ENCODE measurements at regions not wholly inside any gene's neighbourhood (a gene's known extent, or its start where the extent isn't known, plus 50 kb on each side); places are given as distances from the start of the nearest gene placed in this dataset.

DNA sequence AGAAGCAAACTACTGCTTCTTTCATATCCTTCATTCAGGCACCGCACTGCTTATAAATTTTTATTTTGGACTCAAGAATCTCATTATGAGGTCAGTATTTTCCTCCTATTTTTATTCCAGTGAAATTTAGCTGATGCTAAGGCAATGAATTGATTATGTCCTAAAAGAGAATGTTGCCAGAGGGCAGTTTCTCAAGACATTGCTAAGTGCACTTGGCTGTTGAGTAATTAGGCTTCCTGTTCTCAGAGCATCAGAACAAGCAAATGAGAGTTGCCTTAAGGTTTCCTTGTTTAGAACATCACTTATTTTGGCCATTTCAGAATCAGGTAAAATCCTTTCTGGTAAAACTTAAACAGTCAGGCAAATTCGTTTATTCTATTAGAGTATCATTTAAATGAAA, 548.6 kb upstream of the ZEB2 start:
- H3K4me1 Mint-ChIP-seq = no peaks in the 10 kb centered on the region
- H3K9me3 ChIP-seq (ENCODE audit: control insufficient read depth, low read length, poor library complexity, severe bottlenecking) = no peaks in the 10 kb centered on the region
- ATAC-seq = no peak
- H3K36me3 Mint-ChIP-seq (ENCODE audit: low read depth) = no peaks in the 10 kb centered on the region
- no peak overlapping the region for H3K27ac Mint-ChIP-seq
- no peaks in the 10 kb centered on the region for H3K27me3 Mint-ChIP-seq
- DNase-seq = no peak
- no peak overlapping the region for H3K4me3 Mint-ChIP-seq

DNA sequence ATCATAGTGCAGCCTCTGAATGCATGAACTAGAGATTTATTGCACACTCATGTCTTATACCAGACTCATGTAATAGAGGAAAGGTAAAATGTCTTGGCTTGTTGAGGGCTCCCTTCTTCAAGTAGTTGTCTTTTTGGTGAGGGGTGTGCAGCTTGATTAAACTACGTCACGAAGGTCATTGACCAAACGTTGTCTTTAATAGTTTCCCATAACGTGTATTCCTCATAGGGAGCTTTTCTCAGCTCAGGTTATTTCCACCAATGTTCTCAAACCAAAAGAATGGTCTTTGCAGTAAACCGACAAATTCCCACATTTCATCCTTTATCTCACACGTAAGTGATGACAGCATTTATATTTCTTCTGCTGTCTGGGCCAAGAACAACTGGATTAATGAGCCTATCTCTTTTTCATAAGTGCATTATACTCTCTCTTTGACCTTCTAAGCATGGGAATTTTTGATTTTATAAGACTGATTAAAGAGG, 547.7 kb upstream of the ZEB2 start:
- no peak overlapping the region for H3K4me3 Mint-ChIP-seq
- no peak for ATAC-seq
- H3K36me3 Mint-ChIP-seq (ENCODE audit: low read depth) = no peaks in the 10 kb centered on the region
- no peak overlapping the region for H3K27ac Mint-ChIP-seq
- H3K27me3 Mint-ChIP-seq = no peaks in the 10 kb centered on the region
- no peaks in the 10 kb centered on the region for H3K9me3 ChIP-seq (ENCODE audit: control insufficient read depth, low read length, poor library complexity, severe bottlenecking)
- DNase-seq = no peak
- H3K4me1 Mint-ChIP-seq = no peaks in the 10 kb centered on the region

DNA sequence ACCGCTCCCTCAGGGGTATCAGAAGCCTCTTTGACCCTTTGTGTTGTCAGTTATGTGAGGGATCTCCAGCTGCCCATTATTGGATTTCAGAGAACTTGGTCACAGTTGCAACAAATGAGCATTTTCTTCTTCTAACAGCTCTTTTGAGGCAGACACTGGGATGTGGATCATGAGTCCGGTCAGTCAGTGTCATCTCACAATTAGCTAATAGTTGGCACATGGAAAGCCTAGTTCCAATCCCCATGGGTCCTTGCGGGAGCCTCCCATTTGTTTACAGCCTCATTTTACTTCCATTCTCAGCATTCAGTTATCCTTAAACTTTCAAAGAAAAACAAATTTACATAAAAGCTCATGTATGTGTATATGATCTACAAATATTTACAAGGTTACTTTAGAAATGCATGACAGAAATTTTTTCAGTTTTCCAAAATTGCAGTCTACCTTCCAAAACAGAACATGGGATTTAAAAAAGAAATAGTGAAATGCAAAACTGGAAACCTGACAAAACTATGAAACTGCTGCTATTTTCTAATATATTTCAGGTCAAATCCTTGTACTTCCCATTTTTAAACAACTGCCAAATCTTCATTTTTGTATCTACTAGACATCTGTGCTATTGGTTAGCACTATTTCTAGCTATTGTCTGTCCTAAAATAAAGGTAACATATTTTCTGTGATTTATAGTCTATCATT, 547.1 kb upstream of the ZEB2 start:
- H3K9me3 ChIP-seq (ENCODE audit: control insufficient read depth, low read length, poor library complexity, severe bottlenecking) = no peaks in the 10 kb centered on the region
- DNase-seq = no peak
- Mint-ChIP-seq H3K27ac (no peak overlapping the region), H3K27me3 (no peaks in the 10 kb centered on the region), H3K4me1 (no peaks in the 10 kb centered on the region), H3K36me3 (ENCODE audit: low read depth) (no peaks in the 10 kb centered on the region), H3K4me3 (no peak overlapping the region)
- ATAC-seq = no peak

DNA sequence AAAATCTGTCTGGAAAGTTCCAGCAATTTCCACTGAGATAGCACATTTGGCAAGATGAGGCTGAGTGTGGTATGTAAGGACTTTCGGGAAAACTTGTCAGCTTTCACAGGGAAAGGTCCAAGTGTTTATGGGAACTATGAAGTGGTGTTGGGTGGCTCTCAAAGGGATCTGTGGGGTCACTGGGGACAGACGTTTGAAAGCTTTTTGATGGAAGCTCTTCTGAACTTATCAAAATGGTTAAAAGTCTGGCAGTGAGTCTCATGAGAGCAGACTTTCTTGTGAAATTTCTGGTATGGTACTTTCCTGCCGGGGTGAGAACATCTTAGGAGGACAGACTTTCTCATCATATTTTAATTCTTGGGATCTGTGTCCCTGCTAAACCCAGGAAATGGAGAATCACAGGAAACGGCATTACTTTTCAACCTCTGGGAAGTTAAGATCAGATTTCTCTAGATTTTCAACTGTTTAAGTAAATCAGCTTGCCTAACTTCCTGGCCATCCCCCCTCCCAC, 546.3 kb upstream of the ZEB2 start:
- Mint-ChIP-seq H3K4me1 (no peaks in the 10 kb centered on the region), H3K36me3 (ENCODE audit: low read depth) (no peaks in the 10 kb centered on the region), H3K27ac (no peak overlapping the region), H3K4me3 (no peak overlapping the region), H3K27me3 (no peaks in the 10 kb centered on the region)
- DNase-seq (no peak), ATAC-seq (no peak)
- no peaks in the 10 kb centered on the region for H3K9me3 ChIP-seq (ENCODE audit: control insufficient read depth, low read length, poor library complexity, severe bottlenecking)

DNA sequence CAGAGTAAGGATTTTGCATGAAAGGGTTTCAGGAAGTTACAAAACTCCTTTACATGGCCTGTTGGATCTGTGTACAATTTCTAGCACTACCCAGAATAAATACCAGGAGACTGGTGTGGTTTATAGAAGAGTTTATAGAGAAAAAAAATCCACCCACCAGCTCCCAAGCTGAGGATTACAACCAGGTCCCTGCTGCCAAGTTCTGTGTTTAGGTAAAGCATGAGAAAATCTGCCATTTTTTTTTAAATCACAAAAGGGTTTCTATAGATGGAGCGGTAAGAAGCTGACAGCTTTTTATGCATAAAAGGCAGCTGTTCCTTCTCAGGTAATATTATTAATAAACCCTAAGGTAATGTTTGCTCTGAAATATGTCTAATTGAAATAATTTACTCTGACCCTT, 545.4 kb upstream of the ZEB2 start:
- H3K36me3 Mint-ChIP-seq (ENCODE audit: low read depth) = no peaks in the 10 kb centered on the region
- no peaks in the 10 kb centered on the region for H3K4me1 Mint-ChIP-seq
- no peaks in the 10 kb centered on the region for H3K27me3 Mint-ChIP-seq
- H3K9me3 ChIP-seq (ENCODE audit: control insufficient read depth, low read length, poor library complexity, severe bottlenecking) = no peaks in the 10 kb centered on the region
- ATAC-seq = no peak
- H3K27ac Mint-ChIP-seq = no peak overlapping the region
- H3K4me3 Mint-ChIP-seq = no peak overlapping the region
- DNase-seq = no peak

DNA sequence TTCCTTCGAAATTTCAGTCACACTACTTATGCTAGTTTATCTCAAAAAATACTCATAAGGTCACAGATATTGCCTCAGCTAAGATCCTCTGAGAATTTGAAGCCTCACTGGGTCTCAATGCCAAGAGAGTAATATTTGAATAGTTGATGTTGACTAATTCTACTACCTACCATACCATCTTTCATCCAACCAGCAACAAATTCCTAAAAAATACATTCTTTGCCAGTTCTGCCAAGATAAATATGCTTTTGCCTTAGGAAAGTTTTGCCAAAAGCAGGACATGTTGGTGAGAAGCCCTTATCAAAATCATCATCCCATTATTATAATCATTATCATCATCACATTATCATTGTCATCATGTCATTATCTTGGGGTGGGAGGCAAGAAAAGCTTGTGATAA, 544.6 kb upstream of the ZEB2 start:
- no peak overlapping the region for H3K4me3 Mint-ChIP-seq
- H3K27me3 Mint-ChIP-seq = no peaks in the 10 kb centered on the region
- no peaks in the 10 kb centered on the region for H3K4me1 Mint-ChIP-seq
- ATAC-seq (no peak), DNase-seq (no peak)
- H3K36me3 Mint-ChIP-seq (ENCODE audit: low read depth) = no peaks in the 10 kb centered on the region
- no peaks in the 10 kb centered on the region for H3K9me3 ChIP-seq (ENCODE audit: control insufficient read depth, low read length, poor library complexity, severe bottlenecking)
- no peak overlapping the region for H3K27ac Mint-ChIP-seq

DNA sequence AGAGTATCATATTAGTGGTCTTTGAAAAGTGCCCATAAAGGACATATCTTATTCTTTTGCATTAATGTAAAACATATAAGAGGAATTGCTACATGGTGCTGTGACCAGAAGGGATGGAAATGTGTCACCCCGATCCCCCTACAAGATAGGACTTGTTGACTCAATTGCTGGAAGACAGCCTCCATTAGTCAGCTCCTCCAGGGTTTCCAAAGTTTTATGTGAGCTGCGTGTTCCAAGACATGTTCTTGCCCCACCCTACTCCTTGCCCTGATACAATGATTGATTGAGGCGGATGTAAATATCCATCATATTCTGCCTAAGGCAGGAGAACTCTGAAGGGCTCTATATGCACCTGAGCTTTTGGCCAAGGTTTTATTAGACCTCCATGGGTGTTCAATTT, 541.0 kb upstream of the ZEB2 start:
- ATAC-seq = no peak
- DNase-seq = no peak
- no peak overlapping the region for H3K27ac Mint-ChIP-seq
- H3K36me3 Mint-ChIP-seq (ENCODE audit: low read depth) = no peaks in the 10 kb centered on the region
- H3K4me1 Mint-ChIP-seq = no peaks in the 10 kb centered on the region
- H3K4me3 Mint-ChIP-seq = no peak overlapping the region
- H3K9me3 ChIP-seq (ENCODE audit: control insufficient read depth, low read length, poor library complexity, severe bottlenecking) = no peaks in the 10 kb centered on the region
- H3K27me3 Mint-ChIP-seq = no peaks in the 10 kb centered on the region

DNA sequence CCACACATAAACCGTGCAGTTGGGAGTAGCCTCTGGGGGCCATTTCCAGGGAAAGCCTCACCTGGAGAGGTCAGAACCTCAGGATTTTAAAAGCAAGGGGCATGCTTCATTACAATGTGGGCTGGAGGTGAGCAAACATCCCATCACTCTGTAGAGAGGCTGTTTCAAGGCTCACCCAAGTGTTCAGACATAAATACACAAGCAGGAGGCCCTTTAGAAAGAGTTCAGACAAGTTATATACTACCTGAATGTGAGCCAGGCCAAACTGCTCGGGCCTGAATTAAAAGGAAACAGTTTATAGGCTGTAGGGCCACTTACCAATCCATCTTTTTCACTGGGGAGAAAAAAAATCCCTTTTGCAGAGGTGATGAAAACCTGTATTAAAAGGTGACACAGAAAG, 540.0 kb upstream of the ZEB2 start:
- no peaks in the 10 kb centered on the region for H3K4me1 Mint-ChIP-seq
- no peaks in the 10 kb centered on the region for H3K9me3 ChIP-seq (ENCODE audit: control insufficient read depth, low read length, poor library complexity, severe bottlenecking)
- no peaks in the 10 kb centered on the region for H3K36me3 Mint-ChIP-seq (ENCODE audit: low read depth)
- H3K27me3 Mint-ChIP-seq = no peaks in the 10 kb centered on the region
- no peak overlapping the region for H3K4me3 Mint-ChIP-seq
- DNase-seq = no peak
- no peak overlapping the region for H3K27ac Mint-ChIP-seq
- no peak for ATAC-seq

DNA sequence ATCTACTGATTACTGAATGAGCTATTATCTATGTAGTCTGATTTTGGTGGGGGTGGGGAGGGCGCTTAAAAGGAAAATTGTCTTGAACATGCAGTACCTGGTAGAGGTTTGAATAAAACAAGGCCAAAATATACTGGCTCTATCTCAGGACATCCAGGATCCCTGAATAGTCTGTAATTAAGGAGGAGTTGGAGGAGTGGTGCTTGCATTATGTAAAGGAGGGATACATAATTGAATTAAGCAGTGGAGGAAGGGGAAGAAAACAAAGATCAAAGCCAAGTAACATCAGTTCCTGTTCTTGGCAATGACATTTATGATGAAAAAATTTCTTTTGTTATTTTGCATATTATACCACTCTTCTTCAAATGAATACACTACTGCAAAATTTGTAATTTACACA, 539.4 kb upstream of the ZEB2 start:
- H3K4me1 Mint-ChIP-seq = no peaks in the 10 kb centered on the region
- no peak for ATAC-seq

DNA sequence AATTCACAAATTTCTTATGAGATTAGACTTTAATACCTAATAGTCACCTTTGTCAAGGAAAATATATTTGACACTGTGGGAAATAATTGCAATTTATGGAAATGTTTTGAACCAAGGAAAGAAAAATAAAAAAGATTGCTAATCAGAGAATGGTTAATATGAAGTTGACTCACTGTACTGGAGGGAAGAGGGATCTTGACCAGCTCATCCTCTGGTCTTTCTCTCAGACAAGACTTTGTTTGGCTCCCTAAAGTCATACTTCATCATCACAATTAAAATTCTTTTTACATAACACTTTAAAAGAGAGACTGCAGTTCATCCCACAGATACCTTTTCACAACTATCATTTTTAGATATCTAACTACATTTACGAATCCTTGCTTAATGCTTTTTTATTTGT, 538.5 kb upstream of the ZEB2 start:
- H3K9me3 ChIP-seq (ENCODE audit: control insufficient read depth, low read length, poor library complexity, severe bottlenecking) = no peaks in the 10 kb centered on the region
- DNase-seq (no peak), ATAC-seq (no peak)
- no peaks in the 10 kb centered on the region for H3K4me1 Mint-ChIP-seq
- no peak overlapping the region for H3K27ac Mint-ChIP-seq
- H3K4me3 Mint-ChIP-seq = no peak overlapping the region
- H3K27me3 Mint-ChIP-seq = no peaks in the 10 kb centered on the region
- no peaks in the 10 kb centered on the region for H3K36me3 Mint-ChIP-seq (ENCODE audit: low read depth)

More for the DNA sequence above, 539.4 kb upstream of the ZEB2 start:
- no peaks in the 10 kb centered on the region for H3K36me3 Mint-ChIP-seq (ENCODE audit: low read depth)
- no peaks in the 10 kb centered on the region for H3K9me3 ChIP-seq (ENCODE audit: control insufficient read depth, low read length, poor library complexity, severe bottlenecking)
- no peak for DNase-seq
- H3K4me3 Mint-ChIP-seq = no peak overlapping the region
- H3K27me3 Mint-ChIP-seq = no peaks in the 10 kb centered on the region
- H3K27ac Mint-ChIP-seq = no peak overlapping the region

DNA sequence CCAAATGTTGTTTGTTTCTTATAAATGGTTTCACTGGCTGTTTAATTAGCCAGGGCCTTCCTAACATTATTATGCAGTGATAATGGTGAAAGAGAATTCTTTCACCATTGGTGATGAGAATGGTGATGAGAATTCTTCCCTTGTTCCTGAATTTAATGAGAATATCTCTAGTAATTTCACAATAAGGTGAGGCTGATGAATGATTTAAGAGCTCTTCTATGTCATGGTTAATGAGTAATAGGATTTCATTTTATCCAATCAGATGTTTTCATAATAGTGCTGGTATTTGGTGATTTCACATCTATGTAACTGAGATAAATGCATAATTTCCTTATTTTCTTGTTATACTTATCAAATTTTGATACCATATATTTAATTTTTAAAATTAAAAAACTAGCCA, 535.7 kb upstream of the ZEB2 start:
- Mint-ChIP-seq H3K4me3 (no peak overlapping the region), H3K27ac (no peak overlapping the region), H3K4me1 (no peaks in the 10 kb centered on the region), H3K27me3 (no peaks in the 10 kb centered on the region), H3K36me3 (ENCODE audit: low read depth) (no peaks in the 10 kb centered on the region)
- DNase-seq (no peak), ATAC-seq (no peak)
- H3K9me3 ChIP-seq (ENCODE audit: control insufficient read depth, low read length, poor library complexity, severe bottlenecking) = no peaks in the 10 kb centered on the region

DNA sequence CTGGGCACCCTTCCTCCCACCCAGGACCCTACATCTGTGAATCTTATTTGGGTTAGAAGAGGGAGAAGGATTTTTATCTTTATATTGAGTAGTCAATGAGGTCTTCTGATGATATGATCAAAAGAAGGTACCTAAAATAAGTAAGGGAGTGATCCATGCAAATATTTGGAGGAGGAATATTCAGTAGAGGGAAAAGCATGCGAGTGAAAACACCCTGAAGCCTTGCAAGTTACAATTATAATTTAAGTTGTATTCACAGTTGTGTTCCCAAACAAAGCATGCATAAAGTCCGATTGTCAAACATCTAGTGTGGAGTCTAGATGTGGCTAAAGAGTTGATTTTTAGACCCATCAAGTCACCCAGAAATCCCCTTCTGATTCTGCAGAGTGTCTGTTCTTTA, 530.2 kb upstream of the ZEB2 start:
- Mint-ChIP-seq H3K4me1 (no peaks in the 10 kb centered on the region), H3K27me3 (no peaks in the 10 kb centered on the region), H3K36me3 (ENCODE audit: low read depth) (no peaks in the 10 kb centered on the region), H3K4me3 (no peak overlapping the region), H3K27ac (no peak overlapping the region)
- H3K9me3 ChIP-seq (ENCODE audit: control insufficient read depth, low read length, poor library complexity, severe bottlenecking) = no peaks in the 10 kb centered on the region
- DNase-seq = no peak
- no peak for ATAC-seq

DNA sequence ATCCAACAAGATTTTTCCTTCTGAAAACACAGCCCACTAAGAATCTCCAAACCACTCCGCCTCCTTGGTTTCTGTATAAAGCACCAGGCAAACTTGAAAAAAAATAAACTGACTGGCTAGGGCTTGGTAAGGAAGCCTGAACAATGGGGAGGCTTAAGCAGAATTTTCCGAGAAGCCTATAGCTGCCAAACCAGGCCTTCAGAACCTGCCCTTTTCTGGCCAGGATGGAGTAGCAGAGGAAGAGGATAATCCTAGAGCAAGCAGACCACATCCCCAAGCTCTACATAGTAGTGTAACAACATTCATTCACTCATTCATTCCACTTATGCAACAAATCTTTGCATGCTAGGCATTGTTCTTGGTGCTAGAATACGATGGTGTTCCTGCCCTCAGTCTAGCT, 529.6 kb upstream of the ZEB2 start:
- H3K9me3 ChIP-seq (ENCODE audit: control insufficient read depth, low read length, poor library complexity, severe bottlenecking) = no peaks in the 10 kb centered on the region
- ATAC-seq = no peak
- DNase-seq = no peak
- no peaks in the 10 kb centered on the region for H3K27me3 Mint-ChIP-seq
- H3K27ac Mint-ChIP-seq = no peak overlapping the region
- no peak overlapping the region for H3K4me3 Mint-ChIP-seq
- H3K36me3 Mint-ChIP-seq (ENCODE audit: low read depth) = no peaks in the 10 kb centered on the region
- H3K4me1 Mint-ChIP-seq = no peaks in the 10 kb centered on the region

DNA sequence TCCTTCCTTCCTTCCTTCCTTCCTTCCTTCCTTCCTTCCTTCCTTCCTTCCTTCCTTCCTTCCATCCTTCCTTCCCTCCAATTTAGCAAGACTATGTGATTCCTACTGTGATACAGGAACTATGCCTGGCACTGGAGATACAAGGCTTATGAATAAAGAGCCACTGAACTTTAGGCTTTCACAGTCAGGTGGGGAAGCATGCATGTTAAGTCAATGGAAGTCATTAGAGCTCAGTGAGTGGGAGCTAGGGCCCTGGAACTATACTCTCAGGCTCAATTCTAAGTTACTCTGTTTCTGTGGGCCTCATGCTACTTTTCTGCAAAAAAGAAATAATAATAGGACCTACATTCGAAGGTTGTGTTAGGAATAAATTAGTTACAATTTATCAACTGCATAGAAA, 527.6 kb upstream of the ZEB2 start:
- Mint-ChIP-seq H3K4me1 (no peaks in the 10 kb centered on the region), H3K36me3 (ENCODE audit: low read depth) (no peaks in the 10 kb centered on the region), H3K27me3 (no peaks in the 10 kb centered on the region), H3K27ac (no peak overlapping the region), H3K4me3 (no peak overlapping the region)
- ATAC-seq (no peak), DNase-seq (no peak)
- H3K9me3 ChIP-seq (ENCODE audit: control insufficient read depth, low read length, poor library complexity, severe bottlenecking) = no peaks in the 10 kb centered on the region
